GM10266 (cell line): ENCODE measurements at regions not wholly inside any gene's neighbourhood (a gene's known extent, or its start where the extent isn't known, plus 50 kb on each side); places are given as distances from the start of the nearest gene placed in this dataset.

Source experiments
- DNase-seq: peaks from one replicate; pipeline ENCODE4 v3.0.0; 2012; ENCODE audit errors: extremely low spot score
- CTCF ChIP-seq: IDR thresholded peaks from 2 replicates; pipeline ENCODE4 v1.5.1; 2012; ENCODE audit warnings: mild to moderate bottlenecking, low read depth; ENCODE audit not compliant: control insufficient read depth, insufficient read depth; ENCODE audit errors: missing control alignments

- no peak for DNase-seq
- TF ChIP-seq CTCF: no peak
Observed at GRCh38 chr2:129314120-129314519, 665.3 kb upstream of the RAB6C start.

- no peak for TF ChIP-seq CTCF
Observed at GRCh38 chr2:129318581-129319421, 660.7 kb upstream of the RAB6C start.

GRCh38 chr2:129319422-129319717 lies 660.1 kb upstream of the RAB6C start:
- no peak for TF ChIP-seq CTCF
- no peak for DNase-seq

More at GRCh38 chr2:129318581-129319421, 660.7 kb upstream of the RAB6C start:
- no peak for DNase-seq

- TF ChIP-seq CTCF: no peak
- DNase-seq: no peak
Observed at GRCh38 chr2:129320288-129320687, 659.2 kb upstream of the RAB6C start.

GRCh38 chr2:129324349-129324748 lies 655.1 kb upstream of the RAB6C start:
- no peak for TF ChIP-seq CTCF
- DNase-seq: no peak

GRCh38 chr2:129325151-129325550 lies 654.3 kb upstream of the RAB6C start:
- no peak for DNase-seq
- no peak for TF ChIP-seq CTCF

GRCh38 chr2:129329574-129329973 lies 649.9 kb upstream of the RAB6C start:
- no peak for DNase-seq
- TF ChIP-seq CTCF: no peak
